Activated T-helper 17 cell treated with anti-CD3 and anti-CD28 coated beads, Interleukin-2, amount 50 U/mL, for 72 hours (primary cell): ENCODE measurements at regions not wholly inside any gene's neighbourhood (a gene's known extent, or its start where the extent isn't known, plus 50 kb on each side); places are given as distances from the start of the nearest gene placed in this dataset.
"Not testable (repeated sequence)": the region's sequence is repeated elsewhere in the genome, so short reads cannot be mapped to it uniquely, and the experiment has no call there.

Experiments
- ATAC-seq: fragments of 150-1000 bp; cut with Tn5 transposase; replicated peaks from 2 replicates; pipeline ENCODE4 v1.10.0; 2021; ENCODE audit warnings: mild to moderate bottlenecking, moderate library complexity
- H3K27ac Mint-ChIP-seq: one replicate; pipeline ENCODE4 v1.8.0; 2022; ENCODE audit warnings: mixed read lengths
- H3K27me3 Mint-ChIP-seq: one replicate; pipeline ENCODE4 v1.8.0; 2022; ENCODE audit warnings: mixed read lengths
- H3K36me3 Mint-ChIP-seq: one replicate; pipeline ENCODE4 v1.8.0; 2022; ENCODE audit warnings: low read depth, mild to moderate bottlenecking, mixed read lengths
- H3K4me1 Mint-ChIP-seq: one replicate; pipeline ENCODE4 v1.8.0; 2022; ENCODE audit warnings: mixed read lengths
- H3K4me3 Mint-ChIP-seq: one replicate; pipeline ENCODE4 v1.8.0; 2022; ENCODE audit warnings: mild to moderate bottlenecking, mixed read lengths
- H3K9me3 Mint-ChIP-seq: one replicate; pipeline ENCODE4 v1.8.0; 2022; ENCODE audit warnings: mixed read lengths

DNA sequence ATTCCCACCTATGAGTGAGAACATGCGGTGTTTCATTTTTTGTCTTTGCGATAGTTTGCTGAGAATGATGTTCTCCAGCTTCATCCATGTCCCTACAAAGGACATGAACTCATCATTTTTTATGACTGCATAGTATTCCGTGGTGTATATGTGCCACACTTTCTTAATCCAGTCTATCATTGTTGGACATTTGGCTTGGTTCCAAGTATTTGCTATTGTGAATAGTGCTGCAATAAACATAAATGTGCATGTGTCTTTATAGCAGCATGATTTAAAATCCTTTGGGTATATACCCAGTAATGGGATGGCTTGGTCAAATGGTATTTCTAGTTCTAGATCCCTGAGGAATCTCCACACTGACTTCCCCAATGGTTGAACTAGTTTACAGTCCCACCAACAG is 138.9 kb upstream of the GNAI1 start:
- not testable (repeated sequence) for H3K36me3 Mint-ChIP-seq, H3K4me3 Mint-ChIP-seq, H3K9me3 Mint-ChIP-seq, H3K27ac Mint-ChIP-seq, ATAC-seq, H3K27me3 Mint-ChIP-seq, H3K4me1 Mint-ChIP-seq

DNA sequence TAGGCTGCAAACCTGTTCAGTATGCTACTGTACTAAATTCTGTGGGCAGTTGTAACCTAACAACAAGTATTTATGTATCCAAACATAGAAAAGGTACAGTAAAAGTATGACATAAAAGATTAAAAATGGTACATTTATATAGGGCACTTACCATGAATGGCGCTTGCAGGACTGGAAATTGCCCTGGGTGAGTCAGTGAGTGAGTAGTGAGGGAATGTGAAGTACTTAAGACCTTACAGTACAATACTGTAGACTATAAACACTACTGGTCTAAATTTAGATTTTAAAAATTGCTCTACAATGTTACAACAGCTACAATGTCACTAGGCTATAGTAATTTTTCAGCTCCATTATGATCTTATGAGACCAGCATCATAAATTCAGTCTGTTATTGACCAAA is 146.0 kb upstream of the GNAI1 start:
- Mint-ChIP-seq H3K4me1 (no peaks in the 10 kb centered on the region), H3K27ac (no peak overlapping the region)

DNA sequence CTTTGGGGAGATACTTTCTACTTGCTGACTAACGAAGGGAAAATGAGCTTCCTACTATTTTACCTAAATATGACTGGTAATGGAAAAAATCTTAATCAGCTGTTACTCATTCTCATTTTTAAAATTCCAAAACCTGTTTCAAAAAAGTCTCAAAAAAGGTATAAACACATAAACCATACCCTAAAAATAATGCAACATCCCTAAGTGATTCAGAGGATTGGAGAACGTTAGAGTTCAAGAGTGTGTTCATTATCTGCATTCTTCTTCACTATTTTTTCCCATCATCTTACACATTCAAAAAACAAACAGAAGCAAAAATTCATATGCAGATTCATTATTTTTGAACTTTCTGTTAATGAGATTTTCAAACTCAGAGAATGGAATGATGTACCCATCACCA is 150.4 kb upstream of the GNAI1 start:
- Mint-ChIP-seq H3K27ac (no peak overlapping the region), H3K9me3 (peaks cover 9% of the 10 kb centered on the region), H3K4me3 (no peak overlapping the region), H3K27me3 (no peaks in the 10 kb centered on the region), H3K4me1 (no peaks in the 10 kb centered on the region), H3K36me3 (no peaks in the 10 kb centered on the region)
- ATAC-seq = no peak

More for the DNA sequence above, 146.0 kb upstream of the GNAI1 start:
- Mint-ChIP-seq H3K27me3 (no peaks in the 10 kb centered on the region), H3K9me3 (peaks cover 4% of the 10 kb centered on the region), H3K4me3 (no peak overlapping the region), H3K36me3 (no peaks in the 10 kb centered on the region)
- no peak for ATAC-seq

DNA sequence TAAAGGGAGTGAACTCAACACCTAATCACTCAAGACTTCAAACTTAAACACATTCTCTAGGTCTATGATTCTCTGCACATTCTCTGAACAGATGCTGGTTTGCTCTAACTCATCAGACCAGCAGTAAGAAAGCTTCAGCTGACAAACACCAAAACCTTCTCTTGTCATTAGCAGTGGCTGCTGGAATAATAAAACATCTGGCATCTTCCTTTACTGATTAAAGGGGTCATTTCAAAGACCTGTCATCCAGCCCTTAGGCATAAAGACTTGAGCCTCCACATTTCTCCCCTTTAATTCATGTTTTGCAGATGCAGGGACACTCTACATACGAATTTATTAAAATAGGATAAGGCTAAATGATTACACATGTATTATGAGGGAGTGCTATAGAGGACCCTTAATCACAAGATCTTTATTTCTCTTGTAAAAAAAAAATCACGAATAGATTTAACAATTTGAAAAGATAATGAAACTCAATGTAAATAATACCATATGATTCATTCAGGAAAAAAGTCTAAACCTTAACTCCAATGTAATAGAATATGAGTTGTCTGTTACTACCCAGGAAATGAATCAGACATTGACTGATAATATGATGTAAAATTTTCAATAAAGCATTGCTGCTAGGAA is 152.4 kb upstream of the GNAI1 start:
- Mint-ChIP-seq H3K4me3 (no peak overlapping the region), H3K27ac (no peak overlapping the region), H3K36me3 (no peaks in the 10 kb centered on the region), H3K27me3 (no peaks in the 10 kb centered on the region), H3K4me1 (no peaks in the 10 kb centered on the region), H3K9me3 (peaks cover 11% of the 10 kb centered on the region)
- ATAC-seq = no peak

DNA sequence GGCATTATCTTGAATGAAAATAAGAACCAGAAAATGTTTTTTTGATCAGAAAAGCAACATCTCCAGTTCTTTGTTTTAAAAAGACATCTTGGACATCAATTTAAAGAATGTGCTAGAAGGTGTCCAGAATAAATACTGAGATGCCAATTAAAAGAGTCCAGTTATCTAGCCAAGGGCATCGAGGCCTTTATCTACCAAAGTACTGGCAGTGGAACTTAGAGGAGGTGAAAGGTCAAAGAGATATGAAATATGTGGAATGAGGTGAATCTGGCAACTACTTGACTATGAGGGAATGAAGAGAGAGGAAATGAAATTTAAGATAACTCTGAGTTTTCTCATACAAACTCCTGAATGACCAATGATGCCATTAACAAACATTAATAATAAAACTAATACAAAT is 154.3 kb upstream of the GNAI1 start:
- no peak for ATAC-seq
- peaks cover 13% of the 10 kb centered on the region for H3K9me3 Mint-ChIP-seq
- H3K27me3 Mint-ChIP-seq = no peaks in the 10 kb centered on the region
- H3K4me1 Mint-ChIP-seq = no peaks in the 10 kb centered on the region
- H3K27ac Mint-ChIP-seq = no peak overlapping the region
- no peak overlapping the region for H3K4me3 Mint-ChIP-seq
- H3K36me3 Mint-ChIP-seq = no peaks in the 10 kb centered on the region

DNA sequence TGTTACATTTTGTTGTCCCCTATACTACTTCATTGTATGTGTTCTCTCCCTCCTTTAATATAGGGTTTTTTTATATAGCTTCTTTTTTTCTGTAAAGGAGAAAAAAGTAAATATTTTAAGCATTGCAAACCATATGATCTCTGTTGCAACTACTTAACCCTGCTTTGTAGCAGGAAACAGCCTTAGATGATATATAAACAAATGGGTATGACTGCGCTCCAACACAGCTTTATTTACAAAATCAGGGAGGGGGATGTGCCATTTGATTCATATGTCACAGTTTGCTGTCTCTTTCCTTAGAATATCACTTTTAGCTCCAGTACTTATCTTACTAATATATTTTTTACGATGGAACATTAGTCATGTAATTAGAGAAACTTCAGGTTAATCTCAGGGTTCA is 155.2 kb upstream of the GNAI1 start:
- Mint-ChIP-seq H3K27me3 (no peaks in the 10 kb centered on the region), H3K4me1 (no peaks in the 10 kb centered on the region), H3K27ac (no peak overlapping the region), H3K9me3 (peaks cover 13% of the 10 kb centered on the region), H3K4me3 (no peak overlapping the region), H3K36me3 (no peaks in the 10 kb centered on the region)
- ATAC-seq = no peak

DNA sequence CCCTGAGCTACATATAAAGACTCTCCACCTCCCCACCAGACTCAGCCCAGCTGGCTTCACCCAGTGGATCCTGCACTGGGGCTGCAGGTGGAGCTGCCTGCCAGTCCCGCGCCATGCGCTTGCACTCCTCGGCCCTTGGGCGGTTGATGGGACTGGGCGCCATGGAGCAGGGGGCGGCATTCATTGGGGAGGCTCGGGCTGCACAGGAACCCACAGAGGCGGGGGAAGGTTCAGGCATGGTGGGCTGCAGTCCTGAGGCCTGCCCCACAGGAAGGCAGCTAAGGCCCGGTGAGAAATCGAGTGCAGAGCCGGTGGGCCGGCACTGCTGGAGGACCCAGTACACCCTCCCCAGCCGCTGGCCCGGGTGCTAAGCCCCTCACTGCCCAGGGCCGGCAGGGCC is 157.2 kb upstream of the GNAI1 start:
- ATAC-seq = no peak
- Mint-ChIP-seq H3K36me3 (no peaks in the 10 kb centered on the region), H3K4me1 (no peaks in the 10 kb centered on the region), H3K9me3 (peaks cover 13% of the 10 kb centered on the region), H3K4me3 (no peak overlapping the region), H3K27me3 (no peaks in the 10 kb centered on the region), H3K27ac (no peak overlapping the region)

DNA sequence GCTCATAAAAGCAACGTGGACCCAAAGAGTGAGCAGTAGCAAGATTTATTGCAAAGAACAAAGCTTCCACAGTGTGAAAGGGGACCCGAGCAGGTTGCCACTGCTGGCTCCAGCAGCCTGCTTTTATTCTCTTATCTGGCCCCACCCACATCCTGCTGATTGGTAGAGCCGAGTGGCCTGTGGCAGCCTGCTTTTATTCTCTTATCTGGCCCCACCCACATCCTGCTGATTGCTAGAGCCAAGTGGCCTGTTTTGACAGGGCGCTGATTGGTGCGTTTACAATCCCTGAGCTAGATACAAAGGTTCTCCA is 158.0 kb upstream of the GNAI1 start:
- not testable (repeated sequence) for H3K4me1 Mint-ChIP-seq, H3K27me3 Mint-ChIP-seq, H3K36me3 Mint-ChIP-seq, H3K27ac Mint-ChIP-seq, H3K4me3 Mint-ChIP-seq, ATAC-seq
- H3K9me3 Mint-ChIP-seq = peaks cover 13% of the 10 kb centered on the region

DNA sequence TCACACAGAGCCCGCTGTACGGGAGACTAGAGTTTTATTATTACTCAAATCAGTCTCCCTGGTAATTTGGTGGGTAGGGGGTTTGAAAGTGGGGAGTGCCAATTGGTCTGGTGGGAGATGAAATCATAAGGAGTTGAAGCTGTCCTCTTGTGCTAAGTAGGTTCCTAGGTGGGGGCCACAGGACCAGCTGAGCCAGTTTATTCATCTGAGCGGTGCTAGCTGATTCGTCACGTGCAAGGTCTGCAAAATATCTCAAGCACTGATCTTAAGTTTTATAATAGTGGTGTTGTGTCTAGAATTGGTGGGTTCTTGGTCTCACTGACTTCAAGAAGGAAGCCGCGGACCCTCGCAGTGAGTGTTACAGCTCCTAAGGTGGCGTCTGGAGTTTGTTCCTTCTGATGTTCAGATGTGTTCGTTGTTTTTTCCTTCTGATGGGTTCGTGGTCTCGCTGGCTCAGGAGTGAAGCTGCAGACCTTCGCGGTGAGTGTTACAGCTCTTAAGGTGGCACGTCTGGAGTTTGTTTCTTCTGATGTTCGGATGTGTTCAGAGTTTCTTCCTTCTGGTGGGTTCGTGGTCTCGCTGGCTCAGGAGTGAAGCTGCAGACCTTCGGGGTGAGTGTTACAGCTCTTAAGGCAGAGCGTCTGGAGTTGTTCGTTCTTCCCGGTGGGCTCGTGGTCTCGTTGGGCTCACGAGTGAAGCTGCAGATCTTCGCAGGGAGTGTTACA is 158.5 kb upstream of the GNAI1 start:
- not testable (repeated sequence) for ATAC-seq, H3K27ac Mint-ChIP-seq, H3K27me3 Mint-ChIP-seq, H3K4me1 Mint-ChIP-seq, H3K4me3 Mint-ChIP-seq, H3K36me3 Mint-ChIP-seq
- H3K9me3 Mint-ChIP-seq = peaks cover 13% of the 10 kb centered on the region

DNA sequence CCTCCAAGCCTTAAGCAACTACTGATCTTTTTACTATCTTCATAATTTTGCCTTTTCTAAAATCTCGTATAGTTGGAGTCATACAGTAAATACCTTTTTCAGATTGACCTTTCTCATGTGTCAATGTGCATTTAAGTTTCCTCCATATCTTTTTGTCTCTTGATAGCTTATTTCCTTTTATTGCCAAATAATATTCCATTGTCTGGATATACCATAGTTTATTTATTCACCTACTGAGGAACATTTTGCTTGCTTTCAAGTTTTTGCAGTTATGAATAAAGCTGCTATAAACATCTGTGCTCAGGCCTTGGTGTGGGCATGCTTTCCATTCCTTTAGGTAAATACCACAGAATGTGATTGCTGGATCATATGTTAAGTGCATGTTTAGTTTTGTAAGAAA is 161.2 kb upstream of the GNAI1 start:
- Mint-ChIP-seq H3K4me1 (no peaks in the 10 kb centered on the region), H3K4me3 (no peak overlapping the region)
- no peak for ATAC-seq

DNA sequence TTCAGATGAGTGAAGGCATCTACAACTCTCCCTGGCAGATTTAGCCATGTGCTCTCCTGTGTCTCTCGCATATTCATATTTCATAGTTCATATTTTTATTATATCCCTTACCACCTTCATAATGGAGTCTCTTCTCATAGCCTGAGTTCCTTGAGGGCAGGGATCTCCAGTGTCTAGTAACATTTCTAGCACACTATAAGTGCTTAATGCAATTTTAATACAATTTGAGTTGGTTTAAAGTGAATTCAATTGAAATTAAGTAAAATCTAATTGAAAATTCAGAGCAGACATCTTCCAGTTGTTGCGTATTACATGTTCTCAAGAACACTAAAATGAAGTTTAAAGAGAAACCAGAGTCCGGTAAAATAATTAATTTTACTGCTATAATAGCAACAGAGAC is 163.6 kb upstream of the GNAI1 start:
- H3K9me3 Mint-ChIP-seq = peaks cover 5% of the 10 kb centered on the region
- H3K36me3 Mint-ChIP-seq = no peaks in the 10 kb centered on the region
- H3K27ac Mint-ChIP-seq = no peak overlapping the region
- no peaks in the 10 kb centered on the region for H3K27me3 Mint-ChIP-seq
- H3K4me3 Mint-ChIP-seq = no peak overlapping the region
- no peak for ATAC-seq
- no peaks in the 10 kb centered on the region for H3K4me1 Mint-ChIP-seq

More for the DNA sequence above, 161.2 kb upstream of the GNAI1 start:
- Mint-ChIP-seq H3K27ac (no peak overlapping the region), H3K36me3 (no peaks in the 10 kb centered on the region), H3K27me3 (no peaks in the 10 kb centered on the region), H3K9me3 (peaks cover 8% of the 10 kb centered on the region)

DNA sequence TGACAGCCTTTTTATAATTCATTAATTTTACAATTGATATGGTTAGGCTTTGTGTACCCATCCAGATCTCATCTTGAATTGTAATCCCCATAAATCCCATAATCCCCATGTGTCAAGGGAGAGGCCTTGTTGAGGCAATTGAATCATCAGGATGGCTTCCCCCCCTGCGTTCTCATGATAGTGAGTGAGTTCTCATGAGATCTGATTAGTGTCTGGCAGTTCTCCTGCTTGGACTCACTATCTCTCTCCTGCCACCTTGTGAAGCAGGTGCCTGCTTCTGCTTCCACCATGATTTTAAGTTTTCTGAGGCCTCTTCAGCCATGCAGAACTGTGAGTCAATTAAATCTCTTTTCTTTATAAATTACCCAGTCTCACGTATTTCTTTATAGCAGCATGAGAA is 165.7 kb upstream of the GNAI1 start:
- ATAC-seq = no peak
- H3K4me1 Mint-ChIP-seq = no peaks in the 10 kb centered on the region
- no peaks in the 10 kb centered on the region for H3K36me3 Mint-ChIP-seq
- H3K27ac Mint-ChIP-seq = no peak overlapping the region
- H3K4me3 Mint-ChIP-seq = no peak overlapping the region
- H3K27me3 Mint-ChIP-seq = no peaks in the 10 kb centered on the region
- peaks cover 4% of the 10 kb centered on the region for H3K9me3 Mint-ChIP-seq

DNA sequence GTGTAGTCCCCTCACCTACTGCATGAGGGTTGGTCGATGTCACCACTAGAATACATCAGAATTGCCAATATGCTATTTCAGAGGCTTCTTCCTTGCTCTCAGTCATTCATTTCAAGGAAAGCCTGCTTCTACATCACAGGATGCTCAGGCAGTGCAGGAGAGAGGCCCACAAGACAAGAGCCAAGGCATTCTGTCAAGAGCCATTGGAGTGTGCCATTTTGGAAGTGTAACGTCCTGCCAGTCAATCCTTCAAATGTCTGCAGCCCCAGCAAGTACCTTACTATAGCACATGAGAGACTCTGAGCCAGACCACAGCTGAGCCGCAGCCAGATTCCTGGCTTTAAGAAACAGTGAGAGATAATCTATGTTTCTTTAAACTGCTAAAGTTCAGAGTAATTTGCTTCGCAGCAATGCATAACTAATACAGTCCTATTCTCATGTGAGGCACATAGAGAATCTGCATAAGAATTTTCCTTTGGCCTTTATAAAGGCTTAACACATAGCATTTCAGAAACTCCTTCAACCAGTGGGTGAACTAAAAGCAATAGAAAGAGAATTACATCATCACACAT is 166.5 kb upstream of the GNAI1 start:
- no peaks in the 10 kb centered on the region for H3K36me3 Mint-ChIP-seq
- no peak for ATAC-seq
- no peak overlapping the region for H3K27ac Mint-ChIP-seq
- no peak overlapping the region for H3K4me3 Mint-ChIP-seq
- no peaks in the 10 kb centered on the region for H3K4me1 Mint-ChIP-seq
- H3K9me3 Mint-ChIP-seq = peaks cover 4% of the 10 kb centered on the region
- no peaks in the 10 kb centered on the region for H3K27me3 Mint-ChIP-seq

DNA sequence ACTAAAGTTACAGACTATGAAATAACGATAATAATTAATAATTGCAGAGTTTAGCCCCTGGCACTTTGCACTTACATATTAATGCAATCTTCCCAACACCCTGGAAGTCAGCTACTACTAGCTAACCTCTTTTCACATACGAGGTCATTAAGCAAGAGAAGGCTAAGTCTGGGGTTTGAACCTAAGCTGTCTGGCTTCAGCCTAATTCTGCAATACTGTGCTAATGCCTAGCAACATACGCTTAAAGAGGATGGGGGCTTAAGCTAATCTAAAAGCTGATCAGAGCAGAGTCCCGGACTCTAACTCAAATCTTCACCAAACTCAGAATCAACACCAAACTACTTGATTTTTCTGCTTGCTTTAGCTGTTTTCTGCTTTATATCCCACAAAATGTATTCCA is 168.7 kb upstream of the GNAI1 start:
- H3K4me1 Mint-ChIP-seq = no peaks in the 10 kb centered on the region
- ATAC-seq = no peak
- H3K36me3 Mint-ChIP-seq = no peaks in the 10 kb centered on the region
- no peak overlapping the region for H3K27ac Mint-ChIP-seq
- H3K27me3 Mint-ChIP-seq = no peaks in the 10 kb centered on the region
- H3K9me3 Mint-ChIP-seq = peaks cover 4% of the 10 kb centered on the region
- no peak overlapping the region for H3K4me3 Mint-ChIP-seq

DNA sequence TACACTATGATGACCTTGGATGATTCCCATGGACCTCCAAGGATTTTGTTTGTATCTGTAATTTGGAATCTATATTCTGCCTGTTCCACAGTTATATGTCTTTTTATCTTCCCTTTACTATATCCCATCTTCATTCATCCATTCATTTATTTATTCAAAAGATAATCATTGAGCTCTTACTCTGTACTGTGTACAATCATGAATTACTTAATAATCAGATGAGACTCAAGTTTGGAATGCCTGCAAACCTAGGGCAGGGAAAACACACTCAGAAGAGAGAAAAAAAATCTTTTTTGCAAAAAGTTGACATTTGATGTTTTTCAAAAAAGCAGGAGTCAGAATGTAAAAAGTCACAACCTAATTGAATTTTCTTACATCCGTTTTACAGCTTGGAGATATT is 170.2 kb upstream of the GNAI1 start:
- no peak for ATAC-seq
- Mint-ChIP-seq H3K27ac (no peak overlapping the region), H3K4me1 (no peaks in the 10 kb centered on the region), H3K4me3 (no peak overlapping the region), H3K9me3 (peaks cover 4% of the 10 kb centered on the region), H3K36me3 (no peaks in the 10 kb centered on the region), H3K27me3 (no peaks in the 10 kb centered on the region)
